ENCODE measurements at regions not wholly inside any gene's neighbourhood (a gene's known extent, or its start where the extent isn't known, plus 50 kb on each side); places are given as distances from the start of the nearest gene placed in this dataset.
"Not testable (repeated sequence)": the region's sequence is repeated elsewhere in the genome, so short reads cannot be mapped to it uniquely, and the experiment has no call there.

DNA sequence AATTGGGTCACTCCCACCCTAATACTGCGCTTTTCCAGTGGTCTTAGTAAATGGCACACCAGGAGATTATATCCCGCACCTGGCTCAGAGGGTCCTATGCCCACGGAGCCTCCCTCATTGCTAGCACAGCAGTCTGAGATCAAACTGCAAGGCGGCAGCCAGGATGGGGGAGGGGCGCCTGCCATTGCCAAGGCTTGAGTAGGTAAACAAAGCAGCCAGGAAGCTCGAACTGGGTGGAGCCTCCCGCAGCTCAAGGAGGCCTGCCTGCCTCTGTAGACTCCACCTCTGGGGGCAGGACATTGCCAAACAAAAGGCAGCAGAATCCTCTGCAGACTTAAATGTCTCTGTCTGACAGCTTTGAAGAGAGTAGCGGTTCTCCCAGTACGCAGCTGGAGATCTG, 52.4 kb upstream of the PMPCB start:
- TF ChIP-seq, protein P1, sequence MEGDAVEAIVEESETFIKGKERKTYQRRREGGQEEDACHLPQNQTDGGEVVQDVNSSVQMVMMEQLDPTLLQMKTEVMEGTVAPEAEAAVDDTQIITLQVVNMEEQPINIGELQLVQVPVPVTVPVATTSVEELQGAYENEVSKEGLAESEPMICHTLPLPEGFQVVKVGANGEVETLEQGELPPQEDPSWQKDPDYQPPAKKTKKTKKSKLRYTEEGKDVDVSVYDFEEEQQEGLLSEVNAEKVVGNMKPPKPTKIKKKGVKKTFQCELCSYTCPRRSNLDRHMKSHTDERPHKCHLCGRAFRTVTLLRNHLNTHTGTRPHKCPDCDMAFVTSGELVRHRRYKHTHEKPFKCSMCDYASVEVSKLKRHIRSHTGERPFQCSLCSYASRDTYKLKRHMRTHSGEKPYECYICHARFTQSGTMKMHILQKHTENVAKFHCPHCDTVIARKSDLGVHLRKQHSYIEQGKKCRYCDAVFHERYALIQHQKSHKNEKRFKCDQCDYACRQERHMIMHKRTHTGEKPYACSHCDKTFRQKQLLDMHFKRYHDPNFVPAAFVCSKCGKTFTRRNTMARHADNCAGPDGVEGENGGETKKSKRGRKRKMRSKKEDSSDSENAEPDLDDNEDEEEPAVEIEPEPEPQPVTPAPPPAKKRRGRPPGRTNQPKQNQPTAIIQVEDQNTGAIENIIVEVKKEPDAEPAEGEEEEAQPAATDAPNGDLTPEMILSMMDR (IDR thresholded peaks at IDR 0.05): not testable (repeated sequence)
- not testable (repeated sequence) for TF ChIP-seq POLR2A, EP300 (IDR thresholded peaks at IDR 0.05)

All from upper lobe of left lung (tissue), 4 donors.